ENCODE measurements at regions not wholly inside any gene's neighbourhood (a gene's known extent, or its start where the extent isn't known, plus 50 kb on each side); places are given as distances from the start of the nearest gene placed in this dataset.

GRCh38 chr4:16289897-16290554 is 63.8 kb upstream of the TAPT1 start:
- Histone ChIP-seq H3K36me3 (ENCODE audit: control insufficient read depth, insufficient read depth, low read length) (no peaks in the 10 kb centered on the region), H3K27ac (ENCODE audit: extremely low read depth, low read depth, low read length) (no peak overlapping the region), H3K79me2 (ENCODE audit: control insufficient read depth, insufficient read depth, low read length) (no peaks in the 10 kb centered on the region), H3K9me1 (ENCODE audit: control insufficient read depth, insufficient read depth, low read length) (no peaks in the 10 kb centered on the region), H3K4me2 (ENCODE audit: insufficient read depth, low read length) (no peak overlapping the region), H3K9ac (ENCODE audit: insufficient read depth in 1 of 2, low read depth in 2 of 2, low read length in 2 of 2) (no peak overlapping the region), H3K27me3 (ENCODE audit: control insufficient read depth in 2 of 2, insufficient read depth in 2 of 2, low read length in 2 of 2) (no peaks in the 10 kb centered on the region), H2AFZ (ENCODE audit: low read depth, low read length) (no peak overlapping the region), H3K9me3 (replicated peaks; ENCODE audit: control insufficient read depth, insufficient read depth, low read depth, low read length) (no peaks in the 10 kb centered on the region), H3K4me1 (replicated peaks in 1 of 2; ENCODE audit: control insufficient read depth in 2 of 2, insufficient read depth in 2 of 2, low read length in 2 of 2) (no peaks in the 10 kb centered on the region), H4K20me1 (replicated peaks; ENCODE audit: control insufficient read depth, insufficient read depth, low read length) (no peaks in the 10 kb centered on the region), H3K4me3 (no peak overlapping the region)
- FAIRE-seq: no peak
- intact Hi-C loops (cut with micrococcal nuclease) (loop anchor here (1.0 to 5.0 kb wide), 3 partner anchors 153 to 1032 kb away; no protein-coding TSS in a partner anchor), in situ Hi-C loops (cut with MboI) (loop anchor here (10.0 to 25.0 kb wide), 3 partner anchors 165 to 1165 kb away; no protein-coding TSS in a partner anchor)
- peak; percentile 65; the same call in 2 of the 3 replicates for ATAC-seq
- BruUV-seq (replicated peaks): no TSS peak
- WGBS (ENCODE audit: insufficient coverage, low coverage, missing lambda C conversion rate): 0% methylated on average over 3 of the region's 4 CpGs
- ChIA-PET POLR2A (no interaction called here), CTCF (ENCODE audit: low intra/inter-chr PET ratio) (interaction anchor here (0.9 to 1.0 kb wide), 2 partner anchors 154 to 1035 kb away, joined by 3 to 4 read pairs; no protein-coding TSS in a partner anchor)
- DNase-seq (ENCODE audit: extremely low read depth in 1 of 4, low spot score in 3 of 4): peak in 3 of 4 experiments; percentile 12 to 34 (median 34)
- no peak for TF ChIP-seq PBX2 (CRISPR knock-in tag; IDR thresholded peaks at IDR 0.05; ENCODE audit: low read depth)
- TF ChIP-seq PBX2 (tag; conservative IDR thresholded peaks at IDR 0.05; ENCODE audit: low read depth): no peak
- no peak for TF ChIP-seq EP400 (IDR thresholded peaks at IDR 0.05)
- no peak for TF ChIP-seq NFE2L1 (tag; IDR thresholded peaks at IDR 0.05; ENCODE audit: borderline replicate concordance, low read depth)
- TF ChIP-seq RAD21 (CRISPR knock-in tag; conservative IDR thresholded peaks at IDR 0.05 in 1 of 2, IDR thresholded peaks at IDR 0.05 in 1 of 2): peak; percentile 61 to 74
- no peak for TF ChIP-seq TBP (optimal IDR thresholded peaks at IDR 0.05; ENCODE audit: low read depth, low read length)
- no peak for TF ChIP-seq ZNF165 (CRISPR knock-in tag; IDR thresholded peaks at IDR 0.05; ENCODE audit: borderline replicate concordance)
- 0 out of 2 replicates have a peak, but pooled peaks have one; percentile 27 for TF ChIP-seq DEAF1 (CRISPR knock-in tag; IDR thresholded peaks at IDR 0.05)
- TF ChIP-seq SMC3 (conservative IDR thresholded peaks at IDR 0.05; ENCODE audit: insufficient read depth, low read depth, low read length): peak; percentile 44; the same call in 1 of the 2 replicates
- peak; percentile 45 to 71 (median 47); a peak in 4 of 6 replicates for TF ChIP-seq CTCF (IDR thresholded peaks at IDR 0.05 in 2 of 3, conservative IDR thresholded peaks at IDR 0.05 in 1 of 3; ENCODE audit: insufficient read depth in 2 of 3, low read depth in 1 of 3, low read length in 3 of 3)
